Posterior cingulate gyrus (tissue), 11 donors: ENCODE measurements at regions not wholly inside any gene's neighbourhood (a gene's known extent, or its start where the extent isn't known, plus 50 kb on each side); places are given as distances from the start of the nearest gene placed in this dataset.
"Not testable (repeated sequence)": the region's sequence is repeated elsewhere in the genome, so short reads cannot be mapped to it uniquely, and the experiment has no call there.

Experiments used
- DNase-seq, 10 donors: peaks; one replicate each; pipeline versions ENCODE4 v3.0.0 to v3.0.0-alpha.2; 2020 to 2021; ENCODE audit warnings: mixed read lengths in 3 of 10
- intact Hi-C: fragments of 100-400 bp; cut with DNase I; formaldehyde crosslinking; loops from one replicate; pipeline ENCODE4 v1.15.1; 2023

- no peak for DNase-seq
- intact Hi-C loops = no loop called here
These were observed 65.3 kb upstream of the ZNF217 start for GRCh38 chr20:53658973-53659372.

DNA sequence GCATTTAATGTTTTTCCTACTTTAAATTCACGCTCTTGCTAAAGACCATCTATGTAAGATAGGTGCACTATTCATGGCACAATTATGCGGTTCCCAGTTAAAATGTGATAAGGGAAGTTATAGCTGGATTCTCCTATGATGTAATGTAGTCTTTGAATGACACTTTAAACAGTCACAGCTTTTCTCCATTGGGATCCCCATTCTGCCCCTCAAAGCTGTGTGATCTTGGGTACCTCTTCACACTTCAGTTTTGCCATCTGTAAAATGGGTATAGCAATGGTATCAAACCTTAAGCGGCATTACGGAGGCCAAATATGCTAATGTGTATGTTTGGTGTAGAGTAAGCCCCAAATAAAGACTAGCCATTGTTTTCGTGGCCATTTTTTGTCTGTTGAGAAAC, 64.7 kb upstream of the ZNF217 start:
- no peak for DNase-seq
- intact Hi-C loops = no loop called here

DNA sequence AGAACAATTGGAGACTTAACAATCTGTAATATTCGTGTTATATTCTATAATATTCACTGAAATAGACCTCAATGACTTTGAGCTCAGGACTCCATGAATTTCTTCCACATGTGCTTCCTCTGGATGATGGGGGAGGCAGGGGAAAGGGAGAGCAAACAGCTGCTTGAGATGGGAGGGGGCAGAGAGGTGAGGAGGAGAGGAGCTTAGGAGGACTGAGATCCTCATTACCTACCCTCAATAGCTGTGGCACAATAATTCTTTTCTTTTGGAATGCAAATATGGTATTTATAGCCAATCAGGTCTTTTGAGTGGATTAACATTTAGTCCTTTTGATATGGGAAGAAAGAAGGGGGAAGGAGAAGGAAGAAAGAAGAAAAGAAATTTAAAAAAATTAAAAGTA, 64.1 kb upstream of the ZNF217 start:
- intact Hi-C loops = no loop called here
- no peak for DNase-seq

DNA sequence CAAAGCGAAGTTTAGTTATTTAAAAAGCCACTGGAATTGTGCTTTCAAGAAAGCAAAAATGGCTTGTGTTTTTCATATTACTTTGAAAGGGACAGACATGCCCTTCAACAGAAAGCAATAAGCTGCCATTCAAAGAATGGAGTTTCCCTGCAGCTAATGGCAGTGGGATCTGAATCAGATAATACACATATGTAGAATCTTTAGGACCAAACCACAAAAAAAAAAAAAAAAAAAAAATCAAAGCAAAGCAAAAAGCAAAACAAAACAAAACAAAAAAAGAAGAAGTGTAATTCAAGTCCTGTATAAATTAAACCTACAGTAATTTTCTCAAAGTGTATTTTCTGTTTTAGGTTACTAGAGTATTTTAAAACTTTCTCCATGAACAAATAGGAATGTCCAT, 63.6 kb upstream of the ZNF217 start:
- no peak for DNase-seq
- intact Hi-C loops = no loop called here

DNA sequence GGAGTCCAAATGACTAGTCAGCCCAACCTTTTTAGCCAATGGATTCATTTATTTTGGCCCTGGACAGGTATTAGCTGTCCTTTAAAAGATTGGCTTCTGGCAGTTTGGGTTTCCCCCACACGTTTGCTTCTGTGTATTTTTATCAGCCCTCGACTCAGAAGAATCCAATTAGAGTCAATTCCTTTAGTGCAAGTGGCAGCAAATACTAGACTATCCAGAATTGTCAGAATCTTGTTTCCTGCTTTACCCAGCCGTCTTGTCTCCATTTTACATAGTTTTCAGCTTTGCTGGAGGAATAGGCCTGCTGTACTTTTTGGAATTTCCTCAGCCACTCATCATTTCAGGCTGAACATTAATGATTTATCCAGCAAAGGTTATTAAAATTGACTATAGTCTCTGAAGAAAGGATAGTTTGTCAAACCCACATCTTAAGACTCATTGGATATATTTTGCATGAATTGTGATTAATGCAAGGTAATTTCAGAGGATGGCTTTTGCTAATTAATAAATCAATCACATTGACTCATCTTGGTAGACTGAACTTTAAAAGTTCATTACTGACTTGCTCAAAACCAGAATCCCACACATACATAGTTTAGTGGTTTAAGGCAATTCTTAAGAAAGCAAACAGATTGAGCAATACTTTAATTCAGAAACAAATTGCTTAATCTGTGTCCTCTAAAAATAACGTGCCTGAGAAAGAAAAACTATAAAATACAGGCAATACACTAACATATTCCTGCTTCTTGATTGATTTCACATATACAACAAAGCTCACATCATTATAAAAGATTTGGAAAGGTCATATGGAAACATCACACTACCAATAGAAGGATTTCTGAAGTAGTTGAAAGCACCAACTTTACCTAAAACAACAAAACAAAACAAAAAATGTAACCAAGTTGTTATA, 62.9 kb upstream of the ZNF217 start:
- intact Hi-C loops = no loop called here
- no peak for DNase-seq

GRCh38 chr20:53655625-53656292, 62.1 kb upstream of the ZNF217 start:
- no peak for DNase-seq
- intact Hi-C loops = no loop called here

GRCh38 chr20:53654932-53655624, 61.4 kb upstream of the ZNF217 start:
- intact Hi-C loops = no loop called here
- DNase-seq = no peak

- DNase-seq, intact Hi-C loops: not testable (repeated sequence)
These were observed 60.9 kb upstream of the ZNF217 start for GRCh38 chr20:53654521-53654920.

DNA sequence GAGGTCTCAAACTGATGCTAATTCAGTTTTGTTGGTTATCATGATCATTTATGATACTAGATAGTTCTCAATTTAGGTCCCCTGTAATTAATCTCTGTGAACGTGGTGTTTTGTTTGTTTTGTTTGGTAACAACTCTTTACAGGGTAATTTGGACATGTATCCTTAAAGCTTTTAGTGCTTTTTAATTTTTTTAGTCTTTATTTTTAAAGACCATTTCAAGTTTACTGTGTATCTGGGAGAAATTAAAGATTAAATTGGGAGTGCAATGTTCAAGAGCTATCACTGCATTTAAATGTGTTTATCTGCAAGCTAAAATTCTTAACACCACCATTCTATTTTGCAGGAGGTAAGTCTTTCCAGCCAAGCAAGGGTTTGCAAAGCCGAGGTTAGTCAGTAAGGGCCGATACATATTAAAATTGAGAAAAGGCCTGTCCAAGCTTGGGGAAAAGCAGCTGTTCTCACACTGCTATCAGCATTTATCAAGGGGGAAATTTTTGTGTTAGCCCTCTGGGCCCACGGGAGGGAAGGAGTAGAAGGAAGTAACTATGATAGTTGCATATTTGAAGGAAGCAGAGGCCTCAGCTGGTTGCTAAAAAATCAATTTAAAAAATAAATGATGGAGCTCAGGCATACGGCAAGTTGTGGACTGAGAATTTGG, 59.3 kb upstream of the ZNF217 start:
- intact Hi-C loops = no loop called here
- no peak for DNase-seq

DNA sequence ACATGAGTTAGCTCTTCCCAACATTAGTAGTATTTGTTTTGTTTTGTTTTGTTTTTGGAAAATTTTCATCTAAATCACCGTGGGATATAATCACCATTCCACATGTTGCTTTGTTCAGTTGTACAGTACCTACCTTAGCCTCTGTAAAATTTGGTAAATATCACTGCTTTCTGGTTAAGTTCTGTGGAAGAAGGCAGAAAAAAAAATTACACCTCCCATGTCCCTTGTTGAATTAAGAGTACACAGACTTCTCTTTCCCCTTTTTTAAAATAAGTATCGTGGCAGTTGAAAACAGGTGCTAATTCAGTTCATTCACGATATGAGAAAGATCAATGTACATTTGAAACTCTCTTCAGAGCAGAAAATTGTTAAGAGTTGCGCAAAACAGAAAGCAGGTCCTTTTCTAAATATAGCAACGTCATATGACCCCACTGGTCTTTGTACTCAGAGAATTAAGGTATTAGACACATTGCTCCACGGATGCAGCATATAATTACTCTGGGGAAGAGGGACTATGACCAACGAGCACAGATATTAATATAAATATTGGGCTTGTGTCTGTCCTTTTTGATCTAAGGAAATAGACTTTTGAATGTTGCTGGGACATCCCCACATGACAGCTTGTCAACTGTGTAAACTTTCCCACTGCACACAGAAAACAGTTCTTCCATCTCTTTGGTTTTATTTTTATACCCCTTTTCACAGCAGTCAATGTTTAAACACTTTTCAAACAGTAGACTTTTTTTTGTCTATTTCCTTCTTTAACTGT, 58.6 kb upstream of the ZNF217 start:
- intact Hi-C loops = no loop called here
- no peak for DNase-seq

GRCh38 chr20:53649493-53649892, 55.9 kb upstream of the ZNF217 start:
- intact Hi-C loops, DNase-seq: not testable (repeated sequence)

DNA sequence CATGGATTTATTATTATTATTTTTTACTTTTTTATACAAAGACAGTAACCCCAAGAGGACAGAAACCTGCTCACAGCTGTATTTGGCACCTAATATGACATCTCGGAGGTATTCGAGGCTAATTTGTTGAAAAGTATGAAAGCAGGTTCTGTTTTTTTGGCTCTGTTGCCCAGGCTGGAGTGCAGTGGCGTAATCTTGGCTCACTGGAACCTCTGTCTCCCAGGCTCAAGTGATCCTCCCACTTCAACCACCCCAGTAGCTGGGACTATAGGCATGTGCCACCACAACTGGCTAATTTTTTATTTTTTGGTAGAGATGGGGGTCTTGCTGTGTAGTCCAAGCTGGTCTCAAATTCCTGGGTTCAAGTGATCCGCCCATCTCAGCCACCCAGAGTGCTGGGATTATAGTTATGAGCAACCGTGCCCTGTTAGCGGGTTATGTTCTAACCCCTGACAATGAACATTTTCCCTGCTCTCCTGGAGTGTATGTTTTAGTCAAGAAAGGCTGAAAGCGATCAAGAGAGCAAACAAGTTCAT, 53.7 kb upstream of the ZNF217 start:
- intact Hi-C loops = no loop called here
- DNase-seq = no peak

DNA sequence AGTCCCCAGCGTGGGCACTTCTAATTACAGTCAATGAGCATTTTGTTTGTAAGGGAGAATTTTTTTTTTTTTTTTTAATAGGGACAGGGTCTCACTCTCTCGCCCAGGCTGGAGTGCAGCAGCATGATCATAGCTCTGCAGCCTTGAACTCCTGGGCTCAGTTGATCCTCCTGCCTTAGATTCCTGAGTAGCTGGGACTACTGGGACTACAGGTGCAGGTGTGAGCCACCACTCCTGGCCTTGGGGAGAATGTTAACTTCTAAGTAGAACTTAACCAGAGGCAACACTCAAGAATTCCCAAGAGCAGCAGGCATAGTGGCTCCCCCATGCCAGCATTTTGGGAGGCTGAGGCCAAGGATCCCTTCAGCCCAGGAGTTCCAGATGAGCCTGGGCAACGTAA, 52.9 kb upstream of the ZNF217 start:
- intact Hi-C loops = no loop called here
- no peak for DNase-seq

DNA sequence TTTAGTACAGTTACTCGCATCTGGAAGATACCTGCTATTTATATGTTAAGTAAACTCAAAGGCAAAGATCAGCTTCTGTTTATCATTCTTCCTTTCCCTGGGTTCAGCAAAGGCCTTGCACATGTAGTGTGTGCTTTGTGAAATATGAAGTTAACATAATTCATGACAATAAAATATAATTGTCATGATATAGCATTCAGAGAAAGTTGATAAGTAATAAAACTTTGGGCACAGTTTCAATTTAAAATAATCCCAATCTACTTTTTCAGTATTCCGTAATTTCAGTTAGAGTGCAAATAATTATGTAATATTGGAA, 51.9 kb upstream of the ZNF217 start:
- intact Hi-C loops = no loop called here
- no peak for DNase-seq

GRCh38 chr20:53644108-53644507, 50.5 kb upstream of the ZNF217 start:
- DNase-seq = not testable (repeated sequence)

More at GRCh38 chr20:53644108-53644507, 50.5 kb upstream of the ZNF217 start:
- intact Hi-C loops = not testable (repeated sequence)
